ENCODE measurements at regions not wholly inside any gene's neighbourhood (a gene's known extent, or its start where the extent isn't known, plus 50 kb on each side); places are given as distances from the start of the nearest gene placed in this dataset.
"Not testable (repeated sequence)": the region's sequence is repeated elsewhere in the genome, so short reads cannot be mapped to it uniquely, and the experiment has no call there.

GRCh38 chr10:118958559-118958958 lies 71.0 kb upstream of the NANOS1 start:
- H3K4me3 ChIP-seq (ENCODE audit: low read depth, low read length) = no peak overlapping the region
- no peak for DNase-seq (ENCODE audit: low read depth)

GRCh38 chr10:118958984-118959925 lies 70.3 kb upstream of the NANOS1 start:
- no peak overlapping the region for H3K4me3 ChIP-seq (ENCODE audit: low read depth, low read length)
- peak; percentile 28 for DNase-seq (ENCODE audit: low read depth)

DNA sequence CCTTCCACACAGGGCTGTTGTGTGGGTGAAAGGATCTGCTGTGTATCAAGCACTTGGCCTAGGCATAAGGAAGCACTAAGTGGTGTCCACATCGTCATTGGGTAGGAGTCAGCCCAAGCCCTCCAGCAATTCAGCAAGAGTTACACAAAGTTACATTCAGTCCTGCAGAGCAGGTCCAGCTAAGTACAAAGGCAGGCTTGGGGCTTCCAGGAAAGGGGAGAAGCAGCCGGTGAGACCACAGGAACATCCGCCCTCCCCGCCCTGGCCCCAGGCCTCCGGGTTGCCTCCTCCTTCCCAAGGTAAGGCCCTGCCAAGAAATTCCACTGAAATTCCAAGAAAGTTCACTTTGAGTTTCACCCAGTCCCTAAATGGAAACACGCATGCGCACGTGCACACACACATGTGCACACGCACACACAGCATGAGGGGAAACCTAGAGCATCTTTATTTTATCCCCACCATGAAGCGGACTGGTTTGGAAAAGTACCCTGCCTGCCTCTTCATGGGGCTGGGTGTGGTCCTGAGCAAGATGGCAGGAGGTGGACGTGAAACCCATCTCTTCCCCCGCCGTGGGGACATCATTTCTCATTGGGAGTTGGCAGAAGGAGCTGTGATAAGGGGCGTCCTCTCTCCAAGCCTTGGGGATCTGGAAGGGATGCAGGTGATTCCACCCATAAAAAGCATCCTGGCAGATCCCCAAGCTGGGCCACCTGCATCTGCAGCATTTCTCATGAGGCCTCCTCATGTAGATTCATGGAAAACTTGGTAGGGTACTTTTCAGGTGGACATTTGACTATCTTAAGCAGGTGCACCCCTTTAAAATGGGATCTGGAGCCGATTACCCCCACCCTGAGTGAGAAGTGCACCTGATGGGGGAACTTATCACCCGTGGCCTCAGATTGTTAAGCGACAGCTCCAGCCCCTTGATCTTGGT lies 69.1 kb upstream of the NANOS1 start:
- H3K4me3 ChIP-seq (ENCODE audit: low read depth, low read length) = no peak overlapping the region
- DNase-seq (ENCODE audit: low read depth) = no peak

- DNase-seq (ENCODE audit: low read depth) = no peak
These were observed 68.1 kb upstream of the NANOS1 start for GRCh38 chr10:118961436-118961835.

DNA sequence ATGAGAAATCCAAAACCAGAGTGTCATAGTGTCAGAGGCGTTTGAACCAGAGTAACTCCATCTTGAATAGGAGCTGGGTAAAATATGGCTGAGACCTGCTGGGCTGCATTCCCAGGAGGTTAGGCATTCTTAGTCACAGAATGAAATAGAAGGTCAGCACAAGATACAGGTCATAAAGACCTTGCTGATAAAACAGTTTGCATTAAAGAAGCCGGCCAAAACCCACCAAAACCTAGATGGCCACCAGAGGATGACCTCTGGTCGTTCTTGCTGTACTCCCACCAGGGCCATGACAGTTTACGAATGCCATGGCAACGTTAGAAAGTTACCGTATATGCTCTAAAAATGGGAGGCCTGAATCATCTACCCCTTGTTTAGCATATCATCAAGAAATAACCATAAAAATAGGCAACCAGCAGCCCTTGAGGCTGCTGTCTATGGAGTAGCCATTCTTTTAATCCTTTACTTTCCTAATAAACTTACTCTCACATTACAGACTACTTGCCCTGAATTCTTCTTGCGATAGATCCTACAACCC lies 67.1 kb upstream of the NANOS1 start:
- not testable (repeated sequence) for H3K4me3 ChIP-seq (ENCODE audit: low read depth, low read length)

More at GRCh38 chr10:118961436-118961835, 68.1 kb upstream of the NANOS1 start:
- H3K4me3 ChIP-seq (ENCODE audit: low read depth, low read length) = no peak overlapping the region

DNA sequence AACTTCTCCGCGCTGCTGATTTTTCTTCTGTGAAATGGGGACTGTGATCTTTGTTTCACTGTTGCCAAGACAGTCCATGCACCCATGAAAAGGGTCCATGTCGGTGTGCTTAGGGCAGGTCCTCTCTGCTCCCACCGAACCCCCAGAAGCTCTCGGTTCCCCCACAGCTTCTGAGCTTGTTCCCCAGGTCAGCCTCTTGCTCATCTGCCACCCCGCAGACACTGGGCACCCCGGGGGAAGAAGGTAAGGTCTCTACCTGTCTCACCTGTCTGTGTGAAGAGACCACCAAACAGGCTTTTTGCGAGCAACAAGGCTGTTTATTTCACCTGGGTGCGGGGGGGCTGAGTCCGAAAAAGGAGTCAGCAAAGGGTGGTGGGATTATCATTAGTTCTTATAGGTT lies 66.2 kb upstream of the NANOS1 start:
- DNase-seq (ENCODE audit: low read depth) = no peak
- no peak overlapping the region for H3K4me3 ChIP-seq (ENCODE audit: low read depth, low read length)

More for the DNA sequence above, 67.1 kb upstream of the NANOS1 start:
- DNase-seq (ENCODE audit: low read depth) = not testable (repeated sequence)

GRCh38 chr10:118963933-118964332 lies 65.6 kb upstream of the NANOS1 start:
- DNase-seq (ENCODE audit: low read depth) = no peak

GRCh38 chr10:118964476-118964875 lies 65.0 kb upstream of the NANOS1 start:
- H3K4me3 ChIP-seq (ENCODE audit: low read depth, low read length); DNase-seq (ENCODE audit: low read depth): not testable (repeated sequence)

More at GRCh38 chr10:118963933-118964332, 65.6 kb upstream of the NANOS1 start:
- no peak overlapping the region for H3K4me3 ChIP-seq (ENCODE audit: low read depth, low read length)

- DNase-seq (ENCODE audit: low read depth) = no peak
- no peak overlapping the region for H3K4me3 ChIP-seq (ENCODE audit: low read depth, low read length)
These were observed 64.4 kb upstream of the NANOS1 start for GRCh38 chr10:118965096-118965495.

DNA sequence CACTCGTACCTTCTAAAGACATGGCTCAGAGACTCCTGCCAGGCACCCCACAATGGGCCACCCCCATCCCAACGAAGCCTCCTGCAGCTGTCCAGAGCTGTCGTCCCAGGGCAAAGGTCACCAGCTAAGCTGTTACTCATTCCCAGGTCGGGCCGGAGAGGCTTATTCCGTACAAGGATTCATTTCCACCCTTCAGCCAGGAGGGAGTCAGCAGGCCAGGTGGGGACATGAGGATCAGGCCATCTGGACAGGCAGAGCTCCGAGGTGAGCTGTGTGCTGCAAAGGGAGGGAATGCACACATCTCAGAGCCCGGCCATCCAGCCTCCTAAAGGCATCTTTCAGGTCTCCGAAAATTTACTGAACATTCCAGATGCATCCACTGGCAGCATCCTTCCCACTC lies 63.9 kb upstream of the NANOS1 start:
- no peak for DNase-seq (ENCODE audit: low read depth)
- no peak overlapping the region for H3K4me3 ChIP-seq (ENCODE audit: low read depth, low read length)

DNA sequence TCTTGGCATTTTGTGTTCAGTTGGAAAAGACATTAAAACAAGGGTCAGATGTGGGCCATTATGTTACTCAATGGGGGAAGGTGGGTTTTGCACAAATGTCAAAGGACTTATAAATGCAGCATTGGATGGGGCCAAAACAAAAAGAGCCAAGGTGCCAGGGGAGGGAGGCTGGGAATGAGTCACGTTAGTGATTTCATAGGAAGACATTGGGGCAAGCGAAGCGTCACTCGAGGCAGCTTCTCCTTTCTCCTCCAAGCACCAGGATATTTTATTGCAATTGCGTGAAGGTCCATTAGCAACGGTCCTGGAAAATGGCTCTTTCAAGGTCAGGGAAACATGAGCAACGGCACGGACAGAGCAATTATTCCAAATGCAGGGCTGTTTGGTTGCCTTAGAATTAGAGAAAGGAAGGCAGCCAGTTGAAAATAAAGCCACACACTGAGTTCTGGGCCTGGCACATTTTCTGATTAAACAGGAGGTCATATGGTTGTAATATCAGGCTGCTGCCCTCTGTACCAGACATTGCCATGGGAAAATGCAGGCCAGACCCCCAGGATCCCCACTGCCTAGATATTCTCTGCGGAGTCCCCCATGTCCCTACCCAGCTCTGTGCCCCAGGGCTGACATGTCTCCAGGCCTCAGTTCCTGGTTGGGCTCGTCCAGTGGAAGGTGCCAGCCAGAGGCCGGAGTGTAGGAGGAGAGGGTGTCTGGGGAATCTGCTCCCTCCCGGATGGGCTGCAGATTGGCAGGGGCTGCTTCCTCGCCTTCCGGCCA lies 63.3 kb upstream of the NANOS1 start:
- H3K4me3 ChIP-seq (ENCODE audit: low read depth, low read length) = no peak overlapping the region
- DNase-seq (ENCODE audit: low read depth) = no peak

- no peak overlapping the region for H3K4me3 ChIP-seq (ENCODE audit: low read depth, low read length)
- no peak for DNase-seq (ENCODE audit: low read depth)
These were observed 62.7 kb upstream of the NANOS1 start for GRCh38 chr10:118966850-118967125.

GRCh38 chr10:118967160-118967559 lies 62.4 kb upstream of the NANOS1 start:
- H3K4me3 ChIP-seq (ENCODE audit: low read depth, low read length) = no peak overlapping the region
- DNase-seq (ENCODE audit: low read depth) = no peak

- no peak for DNase-seq (ENCODE audit: low read depth)
- no peak overlapping the region for H3K4me3 ChIP-seq (ENCODE audit: low read depth, low read length)
These were observed 61.5 kb upstream of the NANOS1 start for GRCh38 chr10:118968060-118968459.

- no peak overlapping the region for H3K4me3 ChIP-seq (ENCODE audit: low read depth, low read length)
- DNase-seq (ENCODE audit: low read depth) = no peak
These were observed 61.0 kb upstream of the NANOS1 start for GRCh38 chr10:118968482-118968881.

DNA sequence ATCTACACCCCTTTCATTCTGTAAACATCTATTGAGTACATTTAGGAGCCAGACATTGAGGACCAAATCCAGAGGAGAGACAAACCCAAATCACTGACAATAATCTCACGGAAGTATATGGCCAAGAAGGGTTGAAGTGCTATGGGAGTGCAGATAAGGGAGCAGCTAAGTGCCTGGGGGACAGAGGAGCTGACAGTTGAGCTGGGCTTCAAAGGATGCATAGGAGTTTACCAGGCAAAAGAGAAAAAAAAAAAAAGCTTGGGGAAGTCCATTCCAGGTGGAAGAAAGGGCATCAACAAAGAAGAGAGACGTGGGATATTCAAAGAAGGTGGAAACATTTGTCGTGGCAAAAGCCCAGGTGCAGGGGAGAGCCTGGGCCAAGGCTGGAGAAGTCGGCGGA lies 60.5 kb upstream of the NANOS1 start:
- DNase-seq (ENCODE audit: low read depth) = no peak
- H3K4me3 ChIP-seq (ENCODE audit: low read depth, low read length) = no peak overlapping the region

GRCh38 chr10:118970770-118971169 lies 58.7 kb upstream of the NANOS1 start:
- no peak overlapping the region for H3K4me3 ChIP-seq (ENCODE audit: low read depth, low read length)
- no peak for DNase-seq (ENCODE audit: low read depth)

DNA sequence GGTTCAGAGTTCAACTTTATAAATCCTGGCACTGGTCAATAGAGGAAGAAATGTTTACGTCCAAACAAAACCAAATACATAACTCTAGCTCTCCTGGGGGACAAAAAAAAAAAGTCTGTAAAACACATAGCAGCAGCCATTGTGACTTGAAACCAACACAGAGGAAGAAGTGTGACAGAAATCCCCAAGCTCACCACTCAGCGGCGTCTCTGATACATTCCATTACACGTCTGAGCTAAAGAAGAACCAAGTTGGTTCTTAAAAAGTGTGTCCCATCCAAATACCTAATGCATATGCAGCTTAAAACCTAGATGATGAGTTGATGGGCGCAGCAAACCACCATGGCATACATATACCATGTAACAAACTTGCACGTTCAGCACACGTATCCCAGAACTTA lies 58.3 kb upstream of the NANOS1 start:
- H3K4me3 ChIP-seq (ENCODE audit: low read depth, low read length) = no peak overlapping the region
- DNase-seq (ENCODE audit: low read depth) = no peak

- no peak for DNase-seq (ENCODE audit: low read depth)
These were observed 57.6 kb upstream of the NANOS1 start for GRCh38 chr10:118971876-118972275.

More at GRCh38 chr10:118971876-118972275, 57.6 kb upstream of the NANOS1 start:
- H3K4me3 ChIP-seq (ENCODE audit: low read depth, low read length) = no peak overlapping the region
